ENCODE measurements at regions not wholly inside any gene's neighbourhood (a gene's known extent, or its start where the extent isn't known, plus 50 kb on each side); places are given as distances from the start of the nearest gene placed in this dataset.

DNA sequence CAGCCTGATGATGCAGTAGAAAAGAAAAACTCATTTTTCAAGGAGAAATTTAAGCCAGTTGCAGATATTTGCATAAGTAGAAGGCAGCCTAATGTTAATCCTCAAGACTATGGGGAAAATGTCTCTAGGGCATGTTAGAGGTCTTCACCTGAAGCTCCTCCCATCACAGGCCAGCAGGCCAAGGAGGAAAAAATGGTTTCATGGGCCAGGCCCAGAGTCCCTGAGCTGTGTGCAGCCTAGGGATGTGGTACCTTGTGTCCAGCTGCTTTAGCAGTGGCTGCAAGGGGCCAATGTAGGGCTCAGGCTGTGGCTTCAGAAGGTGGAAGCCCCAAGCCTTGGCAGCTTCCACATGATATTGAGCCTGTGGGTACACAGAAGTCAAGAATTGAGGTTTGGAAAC lies 1946.7 kb upstream of the FLRT2 start:
- no peak overlapping the region for H3K27ac ChIP-seq
- H3K27me3 ChIP-seq = no peaks in the 10 kb centered on the region
- no peaks in the 10 kb centered on the region for H3K9me3 ChIP-seq
- no peaks in the 10 kb centered on the region for H3K36me3 ChIP-seq
- no peak for ATAC-seq
- H3K4me1 ChIP-seq = no peaks in the 10 kb centered on the region
- TF ChIP-seq, protein P1, sequence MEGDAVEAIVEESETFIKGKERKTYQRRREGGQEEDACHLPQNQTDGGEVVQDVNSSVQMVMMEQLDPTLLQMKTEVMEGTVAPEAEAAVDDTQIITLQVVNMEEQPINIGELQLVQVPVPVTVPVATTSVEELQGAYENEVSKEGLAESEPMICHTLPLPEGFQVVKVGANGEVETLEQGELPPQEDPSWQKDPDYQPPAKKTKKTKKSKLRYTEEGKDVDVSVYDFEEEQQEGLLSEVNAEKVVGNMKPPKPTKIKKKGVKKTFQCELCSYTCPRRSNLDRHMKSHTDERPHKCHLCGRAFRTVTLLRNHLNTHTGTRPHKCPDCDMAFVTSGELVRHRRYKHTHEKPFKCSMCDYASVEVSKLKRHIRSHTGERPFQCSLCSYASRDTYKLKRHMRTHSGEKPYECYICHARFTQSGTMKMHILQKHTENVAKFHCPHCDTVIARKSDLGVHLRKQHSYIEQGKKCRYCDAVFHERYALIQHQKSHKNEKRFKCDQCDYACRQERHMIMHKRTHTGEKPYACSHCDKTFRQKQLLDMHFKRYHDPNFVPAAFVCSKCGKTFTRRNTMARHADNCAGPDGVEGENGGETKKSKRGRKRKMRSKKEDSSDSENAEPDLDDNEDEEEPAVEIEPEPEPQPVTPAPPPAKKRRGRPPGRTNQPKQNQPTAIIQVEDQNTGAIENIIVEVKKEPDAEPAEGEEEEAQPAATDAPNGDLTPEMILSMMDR (IDR thresholded peaks at IDR 0.05) = no peak
- no peak for FAIRE-seq
- H3K4me3 ChIP-seq = no peak overlapping the region
- DNase-seq = no peak
- intact Hi-C loops (cut with DNase I) = no loop called here

DNA sequence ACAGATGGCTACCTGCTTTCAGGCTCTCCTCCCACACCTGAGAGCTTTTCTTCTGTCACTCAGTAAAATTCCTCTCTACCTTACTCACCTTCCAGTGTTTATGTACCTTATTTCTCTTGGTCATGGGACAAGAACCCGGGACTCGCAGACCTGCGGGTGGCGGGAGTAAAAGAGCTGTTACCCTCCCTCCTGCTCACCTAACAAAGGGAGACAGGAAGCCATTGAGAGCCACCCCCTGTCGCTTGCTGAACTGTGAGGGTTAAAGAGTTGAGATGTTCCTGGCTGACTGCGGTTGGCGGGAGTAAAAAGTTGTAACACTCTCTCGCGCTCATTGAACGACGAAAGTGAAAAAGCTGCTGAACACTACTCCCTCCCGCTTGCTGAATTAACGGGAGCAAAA lies 1935.1 kb upstream of the FLRT2 start:
- Histone ChIP-seq H3K27ac (no peak overlapping the region), H3K4me1 (no peaks in the 10 kb centered on the region), H3K27me3 (no peaks in the 10 kb centered on the region), H3K36me3 (no peaks in the 10 kb centered on the region), H3K9me3 (no peaks in the 10 kb centered on the region), H3K4me3 (no peak overlapping the region)
- FAIRE-seq (no peak), DNase-seq (no peak), ATAC-seq (no peak)
- intact Hi-C loops (cut with DNase I) = no loop called here
- TF ChIP-seq, protein P1 (IDR thresholded peaks at IDR 0.05) = no peak
- 95 to 99% methylated on average over 13 of the region's 13 CpGs for WGBS, 2 donors

DNA sequence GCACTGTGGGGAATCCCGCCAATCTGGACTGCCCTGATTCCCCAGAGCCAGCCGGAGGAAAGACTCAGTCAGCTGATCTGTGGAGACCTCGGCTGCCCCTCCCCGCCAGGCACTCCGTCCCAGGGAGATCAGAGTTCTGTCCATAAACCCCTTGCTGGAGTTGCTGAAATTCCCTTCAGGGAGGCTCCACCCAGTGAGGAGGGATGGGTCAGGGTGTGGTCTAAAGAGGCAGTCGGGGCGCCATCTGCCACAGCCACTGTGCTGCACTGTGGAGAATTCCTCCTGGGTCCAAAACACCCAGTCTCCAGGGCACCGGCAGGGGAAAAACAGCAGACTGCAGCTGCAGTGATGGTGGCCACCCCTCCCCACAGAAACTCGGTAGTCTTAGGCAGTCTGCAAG lies 1922.3 kb upstream of the FLRT2 start:
- H3K27ac ChIP-seq = no peak overlapping the region
- 92 to 99% methylated on average over 9 of the region's 9 CpGs for WGBS, 2 donors
- H3K27me3 ChIP-seq = no peaks in the 10 kb centered on the region
- FAIRE-seq (no peak), ATAC-seq (no peak), DNase-seq (peak in 1 of 6 donors; percentile 47)
- H3K4me3 ChIP-seq = no peak overlapping the region
- TF ChIP-seq, protein P1 (IDR thresholded peaks at IDR 0.05) = no peak
- no peaks in the 10 kb centered on the region for H3K9me3 ChIP-seq
- no peaks in the 10 kb centered on the region for H3K36me3 ChIP-seq
- no peaks in the 10 kb centered on the region for H3K4me1 ChIP-seq
- intact Hi-C loops (cut with DNase I) = no loop called here

DNA sequence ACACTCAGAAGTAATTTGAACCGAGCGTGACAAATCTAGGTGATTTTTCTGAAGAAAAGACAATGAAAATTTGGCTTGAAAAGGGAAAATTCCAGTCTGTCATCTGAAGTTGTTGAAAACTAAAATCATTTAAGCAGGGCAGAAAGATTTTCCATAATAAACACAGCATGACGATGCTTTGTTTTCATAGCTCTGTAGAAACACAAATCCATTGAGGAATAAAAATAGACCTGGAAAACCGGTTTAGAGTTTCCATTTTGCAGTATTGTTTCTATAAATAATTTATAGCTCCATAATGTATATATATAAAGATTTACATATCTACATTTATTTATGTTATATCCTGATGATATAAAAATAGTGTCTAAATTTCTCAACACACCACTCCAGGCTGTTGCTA lies 1918.5 kb upstream of the FLRT2 start:
- no peaks in the 10 kb centered on the region for H3K27me3 ChIP-seq
- H3K27ac ChIP-seq = no peak overlapping the region
- TF ChIP-seq, protein P1 (IDR thresholded peaks at IDR 0.05) = no peak
- ATAC-seq (no peak), FAIRE-seq (no peak), DNase-seq (no peak)
- no peaks in the 10 kb centered on the region for H3K9me3 ChIP-seq
- H3K4me3 ChIP-seq = no peak overlapping the region
- no peaks in the 10 kb centered on the region for H3K4me1 ChIP-seq
- no peaks in the 10 kb centered on the region for H3K36me3 ChIP-seq
- 46 to 59% methylated on average over 4 of the region's 4 CpGs for WGBS, 2 donors
- intact Hi-C loops (cut with DNase I) = no loop called here

DNA sequence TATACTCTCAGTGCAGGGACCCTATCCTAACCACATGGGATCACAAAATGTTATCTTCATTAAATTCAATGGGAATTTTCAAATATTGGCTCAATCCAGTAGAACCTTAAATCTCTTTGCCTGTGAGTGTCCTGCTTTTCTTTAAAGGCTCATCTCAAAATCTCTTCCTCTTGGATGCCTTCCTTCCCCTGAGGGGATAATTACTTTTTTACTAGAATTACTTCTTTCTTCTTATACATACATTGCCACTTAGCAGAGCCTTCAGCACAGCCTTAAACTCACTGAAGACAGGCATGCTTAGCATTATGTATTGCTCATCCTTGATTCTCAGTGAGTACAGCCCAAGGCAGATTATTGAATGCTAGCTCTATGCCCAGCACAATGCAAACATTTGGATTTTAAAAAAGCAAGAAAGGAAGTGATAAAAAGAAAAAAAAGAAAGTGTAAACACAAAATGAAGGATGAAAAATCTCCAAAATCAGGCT lies 1918.0 kb upstream of the FLRT2 start:
- H3K4me3 ChIP-seq = no peak overlapping the region
- intact Hi-C loops (cut with DNase I) = no loop called here
- no peaks in the 10 kb centered on the region for H3K27me3 ChIP-seq
- no peak overlapping the region for H3K27ac ChIP-seq
- DNase-seq (no peak), ATAC-seq (no peak), FAIRE-seq (no peak)
- H3K4me1 ChIP-seq = no peaks in the 10 kb centered on the region
- TF ChIP-seq, protein P1 (IDR thresholded peaks at IDR 0.05) = no peak
- H3K36me3 ChIP-seq = no peaks in the 10 kb centered on the region
- H3K9me3 ChIP-seq = no peaks in the 10 kb centered on the region
